GM13977 (cell line): ENCODE measurements at regions not wholly inside any gene's neighbourhood (a gene's known extent, or its start where the extent isn't known, plus 50 kb on each side); places are given as distances from the start of the nearest gene placed in this dataset.

Source experiments
- DNase-seq: peaks from one replicate; pipeline ENCODE4 v3.0.0; 2012; ENCODE audit warnings: low spot score
- in situ Hi-C: fragments of 300-500 bp; cut with MboI; formaldehyde crosslinking; loops from one replicate; pipeline ENCODE4 v1.12.0; 2022; ENCODE audit warnings: low sequenced_read_pairs, low pct_unique_long_range_greater_than_20kb, mixed read lengths, inconsistent platforms; ENCODE audit not compliant: unreplicated experiment
- TF ChIP-seq, protein P1 (sequence below): IDR thresholded peaks from 2 replicates; pipeline ENCODE4 v1.5.1; 2012; ENCODE audit warnings: mild to moderate bottlenecking, control low read depth; ENCODE audit not compliant: insufficient read depth; ENCODE audit errors: extremely low read depth, missing control alignments

GRCh38 chr14:26320886-26321285 is 276.9 kb downstream of the NOVA1 start:
- TF ChIP-seq, protein P1, sequence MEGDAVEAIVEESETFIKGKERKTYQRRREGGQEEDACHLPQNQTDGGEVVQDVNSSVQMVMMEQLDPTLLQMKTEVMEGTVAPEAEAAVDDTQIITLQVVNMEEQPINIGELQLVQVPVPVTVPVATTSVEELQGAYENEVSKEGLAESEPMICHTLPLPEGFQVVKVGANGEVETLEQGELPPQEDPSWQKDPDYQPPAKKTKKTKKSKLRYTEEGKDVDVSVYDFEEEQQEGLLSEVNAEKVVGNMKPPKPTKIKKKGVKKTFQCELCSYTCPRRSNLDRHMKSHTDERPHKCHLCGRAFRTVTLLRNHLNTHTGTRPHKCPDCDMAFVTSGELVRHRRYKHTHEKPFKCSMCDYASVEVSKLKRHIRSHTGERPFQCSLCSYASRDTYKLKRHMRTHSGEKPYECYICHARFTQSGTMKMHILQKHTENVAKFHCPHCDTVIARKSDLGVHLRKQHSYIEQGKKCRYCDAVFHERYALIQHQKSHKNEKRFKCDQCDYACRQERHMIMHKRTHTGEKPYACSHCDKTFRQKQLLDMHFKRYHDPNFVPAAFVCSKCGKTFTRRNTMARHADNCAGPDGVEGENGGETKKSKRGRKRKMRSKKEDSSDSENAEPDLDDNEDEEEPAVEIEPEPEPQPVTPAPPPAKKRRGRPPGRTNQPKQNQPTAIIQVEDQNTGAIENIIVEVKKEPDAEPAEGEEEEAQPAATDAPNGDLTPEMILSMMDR: no peak
- no peak for DNase-seq
- in situ Hi-C loops: no loop called here

DNA sequence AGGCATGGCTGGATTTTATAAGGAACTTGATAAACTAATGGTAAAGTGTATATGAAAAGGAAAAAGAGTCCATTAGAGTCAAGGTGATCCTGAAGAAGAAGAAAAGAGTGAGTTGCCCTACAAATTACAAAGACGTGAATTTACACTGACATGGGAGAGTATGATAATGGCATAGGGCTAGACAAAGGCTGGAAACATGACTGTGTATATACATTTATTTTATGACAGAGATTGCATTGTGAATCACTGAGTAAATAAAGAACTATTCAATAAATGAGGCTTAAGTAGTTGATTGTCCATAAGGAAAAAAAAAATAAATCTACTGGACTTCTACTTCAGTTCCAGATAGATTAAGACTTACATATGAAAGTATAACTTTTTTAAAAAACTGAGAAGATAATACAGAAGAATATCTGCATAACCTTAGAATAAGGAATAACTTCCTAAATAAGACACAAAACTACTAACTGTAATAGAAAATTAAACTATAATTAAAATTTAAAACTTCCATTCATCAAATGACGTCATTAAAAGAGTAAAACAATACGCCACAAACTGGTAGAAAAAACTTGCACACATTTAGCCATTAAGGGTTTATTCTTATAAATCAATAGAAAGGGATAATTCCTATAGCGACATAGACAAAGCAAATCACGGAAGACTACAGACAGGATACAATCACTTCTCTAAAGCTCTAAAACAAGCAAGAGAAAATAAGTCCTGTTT is 278.5 kb downstream of the NOVA1 start:
- TF ChIP-seq, protein P1: no peak
- in situ Hi-C loops: no loop called here
- DNase-seq: no peak

GRCh38 chr14:26304056-26304455 is 293.8 kb downstream of the NOVA1 start:
- TF ChIP-seq, protein P1: no peak
- DNase-seq: no peak
- in situ Hi-C loops: no loop called here

DNA sequence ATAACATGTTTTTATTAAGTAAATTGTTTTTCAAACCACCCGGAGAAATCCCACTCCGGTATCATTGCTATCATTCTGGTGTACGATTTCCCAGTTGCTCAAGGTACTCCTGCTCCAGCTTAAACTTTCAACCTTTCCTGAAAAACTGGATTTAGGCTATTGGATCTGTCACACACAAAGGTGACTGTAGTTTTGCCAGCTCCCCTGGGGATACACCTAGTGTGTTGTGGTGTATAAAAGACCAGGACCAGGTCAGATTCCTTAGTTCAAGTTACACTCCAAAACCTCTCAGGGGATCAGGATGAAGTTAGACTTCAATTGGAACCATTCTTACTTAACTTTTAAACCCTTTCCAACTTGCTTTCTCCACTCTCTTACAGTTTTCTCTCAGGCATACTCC is 303.9 kb downstream of the NOVA1 start:
- DNase-seq: no peak
- in situ Hi-C loops: no loop called here
- TF ChIP-seq, protein P1: no peak

DNA sequence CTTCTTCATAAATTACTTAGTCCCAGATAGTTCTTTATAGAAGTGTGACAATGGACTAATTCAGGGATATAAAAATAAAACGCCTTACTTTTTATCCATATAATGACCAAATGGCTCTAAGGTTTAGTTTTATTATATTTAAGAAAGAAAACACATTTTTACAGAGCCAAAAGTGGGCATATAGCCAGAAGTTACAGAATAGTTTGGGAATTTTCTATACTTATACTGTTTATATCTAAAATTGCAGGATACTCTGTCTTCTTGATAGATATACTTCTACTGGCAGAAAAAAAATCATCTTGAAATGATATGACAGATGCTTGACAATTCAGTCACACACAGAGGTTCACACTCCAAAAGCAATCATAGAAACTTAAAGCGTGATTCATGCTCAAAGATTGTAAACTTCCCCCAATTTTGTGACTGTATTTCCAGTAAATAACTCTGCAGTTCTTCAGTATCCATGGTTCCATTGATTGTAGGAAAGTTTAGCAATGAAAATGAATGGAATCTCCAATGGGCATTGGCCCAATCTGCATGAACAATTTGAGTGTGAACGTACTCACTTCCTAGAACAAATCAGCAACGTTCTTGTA is 307.8 kb downstream of the NOVA1 start:
- TF ChIP-seq, protein P1: no peak
- in situ Hi-C loops: no loop called here
- no peak for DNase-seq

- DNase-seq: no peak
- in situ Hi-C loops: no loop called here
- TF ChIP-seq, protein P1: no peak
Observed at GRCh38 chr14:26286913-26287205, 311.0 kb downstream of the NOVA1 start.
